Kidney (tissue), 13 donors: ENCODE measurements at regions not wholly inside any gene's neighbourhood (a gene's known extent, or its start where the extent isn't known, plus 50 kb on each side); places are given as distances from the start of the nearest gene placed in this dataset.

ENCODE experiments used
- DNase-seq, 5 donors: peaks; one replicate each; pipeline ENCODE4 v3.0.0-alpha.2; 2013 to 2020
- FAIRE-seq: peaks from 2 replicates; lab custom pipeline; 2012; peaks lifted over from hg19 to GRCh38; lab: Jason Lieb, UNC
- H3K27ac ChIP-seq, 2 donors: one replicate each; pipeline ENCODE4 v1.7.0; 2013; ENCODE audit warnings: low read depth in 2 of 2, low read length in 2 of 2, inconsistent platforms in 1 of 2
- H3K27me3 ChIP-seq: one replicate; pipeline ENCODE4 v1.7.1; 2013; ENCODE audit warnings: low read length, inconsistent platforms; ENCODE audit not compliant: control insufficient read depth, insufficient read depth
- H3K36me3 ChIP-seq, 3 donors: one replicate each; pipeline versions ENCODE4 v1.7.0 to v1.7.1; 2013; ENCODE audit warnings: low read length in 3 of 3, control low read depth in 1 of 3, inconsistent platforms in 1 of 3; ENCODE audit not compliant: insufficient read depth in 3 of 3, control insufficient read depth in 2 of 3
- H3K4me1 ChIP-seq, 3 donors: one replicate each; pipeline versions ENCODE4 v1.7.0 to v1.7.1; 2013; ENCODE audit warnings: low read length in 3 of 3, inconsistent platforms in 1 of 3, low read depth in 1 of 3; ENCODE audit not compliant: control insufficient read depth in 2 of 3, insufficient read depth in 2 of 3
- H3K4me3 ChIP-seq, 3 donors: one replicate each; pipeline versions ENCODE4 v1.7.0 to v1.8.1; 2013; ENCODE audit warnings: low read length in 3 of 3, control low read depth in 1 of 3, inconsistent platforms in 1 of 3
- H3K9ac ChIP-seq, 3 donors: one replicate each; pipeline versions ENCODE4 v1.7.0 to v1.7.1; 2013; ENCODE audit warnings: low read length in 3 of 3, control low read depth in 1 of 3, inconsistent platforms in 1 of 3
- H3K9me3 ChIP-seq, 3 donors: one replicate each; pipeline versions ENCODE4 v1.7.0 to v1.7.1; 2013; ENCODE audit warnings: low read length in 3 of 3, control low read depth in 1 of 3, inconsistent platforms in 1 of 3; ENCODE audit not compliant: control insufficient read depth in 2 of 3, insufficient read depth in 1 of 3
- intact Hi-C: fragments of 100-400 bp; cut with DNase I; formaldehyde crosslinking; loops from one replicate; pipeline ENCODE4 v1.11.1; 2022
- TF ChIP-seq, protein P1 (sequence below): IDR thresholded peaks from 3 replicates; pipeline ENCODE4 v1.5.1; 2012; ENCODE audit warnings: mild to moderate bottlenecking, moderate library complexity, borderline replicate concordance; ENCODE audit not compliant: insufficient read depth; ENCODE audit errors: extremely low read depth
- donor health status: control.
- donor health status: control.
- donor health status: control.
- donor health status: control.
- donor health status: control.
- donor health status: DM: yes; HTN: yes; CAD: no.
- donor health status: Normal renal cell carcinoma (clear cell type).

DNA sequence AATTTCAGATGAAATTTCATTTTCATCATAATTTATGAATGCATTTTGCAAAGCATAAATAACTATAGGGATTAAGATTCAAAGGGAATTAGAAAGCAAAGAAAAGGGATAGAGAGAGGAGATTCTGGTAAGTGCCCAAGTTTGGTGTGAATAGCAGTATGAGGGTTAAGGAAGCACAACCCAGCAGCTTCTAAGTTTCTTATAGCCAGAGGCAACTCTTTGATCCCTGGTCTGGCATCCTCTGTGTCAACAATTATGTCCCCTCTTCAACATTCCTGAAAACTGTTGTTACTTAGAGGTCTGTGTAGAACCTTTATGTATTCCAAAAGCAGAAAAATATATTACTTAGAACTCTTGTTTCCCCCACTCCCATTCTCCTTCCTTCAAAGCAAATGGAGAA is 171.6 kb upstream of the SATB2 start:
- H3K36me3 ChIP-seq, result no peaks in the 10 kb centered on the region
- no peak overlapping the region for H3K27ac ChIP-seq
- no peaks in the 10 kb centered on the region for H3K27me3 ChIP-seq
- peak in 1 of 5 donors; percentile 8 for DNase-seq
- no peak for FAIRE-seq
- no peaks in the 10 kb centered on the region for H3K4me1 ChIP-seq
- TF ChIP-seq, protein P1, sequence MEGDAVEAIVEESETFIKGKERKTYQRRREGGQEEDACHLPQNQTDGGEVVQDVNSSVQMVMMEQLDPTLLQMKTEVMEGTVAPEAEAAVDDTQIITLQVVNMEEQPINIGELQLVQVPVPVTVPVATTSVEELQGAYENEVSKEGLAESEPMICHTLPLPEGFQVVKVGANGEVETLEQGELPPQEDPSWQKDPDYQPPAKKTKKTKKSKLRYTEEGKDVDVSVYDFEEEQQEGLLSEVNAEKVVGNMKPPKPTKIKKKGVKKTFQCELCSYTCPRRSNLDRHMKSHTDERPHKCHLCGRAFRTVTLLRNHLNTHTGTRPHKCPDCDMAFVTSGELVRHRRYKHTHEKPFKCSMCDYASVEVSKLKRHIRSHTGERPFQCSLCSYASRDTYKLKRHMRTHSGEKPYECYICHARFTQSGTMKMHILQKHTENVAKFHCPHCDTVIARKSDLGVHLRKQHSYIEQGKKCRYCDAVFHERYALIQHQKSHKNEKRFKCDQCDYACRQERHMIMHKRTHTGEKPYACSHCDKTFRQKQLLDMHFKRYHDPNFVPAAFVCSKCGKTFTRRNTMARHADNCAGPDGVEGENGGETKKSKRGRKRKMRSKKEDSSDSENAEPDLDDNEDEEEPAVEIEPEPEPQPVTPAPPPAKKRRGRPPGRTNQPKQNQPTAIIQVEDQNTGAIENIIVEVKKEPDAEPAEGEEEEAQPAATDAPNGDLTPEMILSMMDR, result no peak
- intact Hi-C loops, result no loop called here
- no peaks in the 10 kb centered on the region for H3K9me3 ChIP-seq
- no peak overlapping the region for H3K9ac ChIP-seq
- no peak overlapping the region for H3K4me3 ChIP-seq

DNA sequence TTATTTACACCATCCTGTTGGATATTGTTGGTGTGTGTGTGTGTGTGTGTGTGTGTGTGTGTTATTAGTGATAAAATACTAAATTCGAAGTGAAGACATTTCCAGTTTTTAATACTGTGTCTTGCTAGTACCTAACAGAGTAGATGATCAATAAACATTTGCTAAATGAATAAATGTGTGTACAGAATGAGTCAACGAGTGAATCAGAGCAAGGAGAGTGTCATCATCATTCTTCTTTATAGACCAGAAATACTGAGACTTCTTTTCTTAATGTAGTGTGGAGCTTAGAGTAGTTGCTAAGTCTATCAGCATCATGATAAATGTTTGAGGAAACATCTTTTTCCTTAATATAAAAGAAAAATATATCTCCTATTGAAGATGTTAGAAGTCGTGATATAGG is 169.7 kb upstream of the SATB2 start:
- no peak overlapping the region for H3K9ac ChIP-seq
- FAIRE-seq (no peak), DNase-seq (no peak)
- TF ChIP-seq, protein P1, result no peak
- intact Hi-C loops, result no loop called here
- no peaks in the 10 kb centered on the region for H3K36me3 ChIP-seq
- no peak overlapping the region for H3K27ac ChIP-seq
- H3K27me3 ChIP-seq, result no peaks in the 10 kb centered on the region
- no peaks in the 10 kb centered on the region for H3K4me1 ChIP-seq
- H3K4me3 ChIP-seq, result no peak overlapping the region
- H3K9me3 ChIP-seq, result no peaks in the 10 kb centered on the region

DNA sequence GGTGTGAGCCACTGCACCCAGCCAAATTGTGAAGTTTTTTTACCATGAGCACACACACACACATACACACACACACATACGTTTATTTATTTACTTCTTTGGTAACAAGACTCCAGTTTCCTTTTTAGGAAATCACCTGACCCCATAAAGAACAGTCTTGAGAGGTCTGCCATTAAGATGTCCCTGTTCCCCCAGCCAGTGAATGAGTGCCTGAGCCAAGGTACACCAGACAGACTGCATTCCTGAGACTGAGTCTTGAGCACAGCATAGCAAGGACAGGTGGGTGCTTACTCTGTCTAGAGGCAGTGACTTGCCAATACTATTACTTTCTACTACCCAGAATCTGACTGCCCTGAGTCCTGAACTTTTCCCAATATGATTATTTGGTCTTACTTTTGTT is 167.2 kb upstream of the SATB2 start:
- TF ChIP-seq, protein P1, result no peak
- H3K4me3 ChIP-seq, result no peak overlapping the region
- no peaks in the 10 kb centered on the region for H3K27me3 ChIP-seq
- H3K9ac ChIP-seq, result no peak overlapping the region
- intact Hi-C loops, result no loop called here
- H3K36me3 ChIP-seq, result no peaks in the 10 kb centered on the region
- FAIRE-seq (no peak), DNase-seq (peak in 1 of 5 donors; percentile 5)
- H3K27ac ChIP-seq, result no peak overlapping the region
- H3K4me1 ChIP-seq, result no peaks in the 10 kb centered on the region
- H3K9me3 ChIP-seq, result no peaks in the 10 kb centered on the region

DNA sequence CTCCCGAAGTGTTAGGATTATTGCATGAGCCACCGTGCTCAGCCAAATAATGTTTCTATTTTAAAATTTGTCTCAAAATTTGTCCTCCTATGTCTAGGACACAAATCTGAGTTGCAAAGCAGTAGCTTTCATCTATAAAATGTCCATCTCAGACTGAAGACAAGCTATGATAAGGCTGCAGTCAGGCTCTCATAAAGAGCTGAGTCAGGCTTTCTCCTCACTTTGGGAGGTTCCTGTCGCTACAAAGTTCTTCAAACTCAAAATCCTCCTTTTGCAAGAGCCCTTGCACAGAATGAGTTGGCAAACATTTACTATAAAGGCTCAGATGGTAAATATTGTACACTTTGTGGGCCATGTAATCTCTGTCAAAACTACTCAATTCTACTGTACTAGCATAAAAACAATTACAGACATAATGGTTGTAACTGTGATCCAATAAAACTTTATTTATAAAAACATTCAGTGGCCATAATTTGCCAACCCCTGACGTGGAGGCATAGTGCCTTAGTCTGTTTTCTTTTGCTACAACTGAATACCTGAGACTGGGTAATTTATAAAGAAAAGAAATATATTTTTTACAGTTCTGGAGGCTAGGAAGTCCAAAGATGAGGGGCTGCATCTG is 154.9 kb upstream of the SATB2 start:
- Histone ChIP-seq H3K27ac (no peak overlapping the region), H3K27me3 (no peaks in the 10 kb centered on the region), H3K4me1 (no peaks in the 10 kb centered on the region), H3K9ac (no peak overlapping the region), H3K9me3 (no peaks in the 10 kb centered on the region), H3K36me3 (no peaks in the 10 kb centered on the region), H3K4me3 (no peak overlapping the region)
- DNase-seq, result no peak
- no peak for FAIRE-seq
- intact Hi-C loops, result no loop called here
- TF ChIP-seq, protein P1, result no peak
